SKM-1 treated with dmso at 0.1 percent for 144 hours (cell line): ENCODE measurements at regions not wholly inside any gene's neighbourhood (a gene's known extent, or its start where the extent isn't known, plus 50 kb on each side); places are given as distances from the start of the nearest gene placed in this dataset.

ENCODE experiments used
- DNase-seq: peaks from one replicate; lab custom pipeline; 2025; ENCODE audit not compliant: unreplicated experiment; lab: John Stamatoyannopoulos, UW

DNA sequence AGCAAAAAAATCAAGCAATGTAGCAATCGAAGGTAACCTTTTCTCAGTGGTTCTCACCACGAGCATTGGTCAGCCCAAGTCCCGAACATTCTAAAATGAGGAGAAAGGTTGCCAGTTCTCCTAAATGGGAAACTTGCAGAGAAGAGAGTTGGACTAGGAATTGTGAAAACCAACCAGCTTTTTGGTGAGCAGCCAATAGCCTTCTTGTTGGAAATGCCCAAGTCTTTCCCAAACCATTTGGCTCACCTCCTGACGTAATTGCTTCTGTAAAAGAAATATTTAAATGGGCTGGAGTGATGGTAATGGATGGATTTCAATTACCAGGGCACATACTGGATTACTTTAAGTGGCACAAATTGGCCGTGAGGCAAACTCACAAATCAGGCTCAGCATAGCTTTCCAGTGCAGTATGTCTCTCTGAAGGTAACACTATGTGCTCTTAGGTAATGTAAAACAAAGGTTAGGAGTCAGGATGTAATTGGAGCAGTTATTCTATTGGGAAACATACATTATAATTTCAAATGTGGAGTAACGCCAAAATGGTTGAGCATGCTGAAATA is 423.2 kb downstream of the KLF5 start:
- DNase-seq = no peak

DNA sequence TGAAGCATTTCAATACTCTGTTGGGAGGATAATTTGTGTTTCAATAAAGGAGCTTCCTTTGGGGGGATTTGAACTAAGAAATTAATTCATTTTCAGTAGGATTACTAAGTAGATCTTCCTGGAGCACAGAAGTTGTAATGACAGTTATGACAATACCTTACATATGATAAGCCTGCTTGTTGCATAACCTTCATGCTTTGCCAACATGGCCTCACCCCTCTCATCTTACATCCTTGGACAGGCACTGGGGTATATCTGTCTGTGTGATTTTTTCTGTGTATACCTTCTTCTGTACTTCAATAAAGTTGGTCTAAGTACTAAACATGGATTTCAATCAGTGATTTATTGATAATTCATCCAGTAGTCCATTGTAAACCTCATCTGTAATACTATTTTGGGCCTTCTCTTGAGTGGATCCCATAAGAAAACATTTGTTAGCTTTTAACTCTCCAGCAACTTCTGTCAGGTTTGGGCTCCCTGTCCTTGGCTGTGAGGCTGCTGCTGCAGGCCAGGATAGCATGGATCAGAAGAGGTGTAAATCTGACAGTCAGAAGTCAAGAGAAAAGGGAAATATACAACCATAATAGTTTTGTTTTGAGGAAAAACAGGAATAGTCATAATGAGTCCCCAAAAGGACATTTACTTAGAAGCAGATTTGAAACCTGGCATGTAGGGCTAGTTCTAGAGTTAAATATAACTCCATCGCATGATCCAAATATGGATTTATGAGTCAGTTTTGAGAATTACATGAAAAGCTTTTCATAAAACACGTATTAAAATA is 422.2 kb downstream of the KLF5 start:
- no peak for DNase-seq

DNA sequence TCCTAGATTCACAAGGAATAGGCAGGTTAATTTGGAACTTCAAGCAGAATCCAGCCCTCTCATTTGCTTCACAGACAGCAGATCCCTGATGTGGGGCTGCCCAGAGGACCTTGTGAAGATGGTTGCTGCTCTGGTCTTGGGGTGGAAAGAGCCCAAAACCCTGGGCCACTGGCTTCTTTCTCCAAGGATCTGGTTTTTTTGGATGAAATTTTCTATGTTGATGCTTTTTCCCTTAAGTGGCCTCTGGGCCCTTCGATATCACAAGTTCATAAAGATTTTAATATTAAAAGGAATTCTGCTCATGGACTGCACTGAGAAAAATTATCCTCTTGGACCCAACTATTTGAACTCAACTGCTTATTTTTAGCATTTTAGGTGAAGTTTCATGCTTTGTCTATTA is 421.1 kb downstream of the KLF5 start:
- DNase-seq = no peak

DNA sequence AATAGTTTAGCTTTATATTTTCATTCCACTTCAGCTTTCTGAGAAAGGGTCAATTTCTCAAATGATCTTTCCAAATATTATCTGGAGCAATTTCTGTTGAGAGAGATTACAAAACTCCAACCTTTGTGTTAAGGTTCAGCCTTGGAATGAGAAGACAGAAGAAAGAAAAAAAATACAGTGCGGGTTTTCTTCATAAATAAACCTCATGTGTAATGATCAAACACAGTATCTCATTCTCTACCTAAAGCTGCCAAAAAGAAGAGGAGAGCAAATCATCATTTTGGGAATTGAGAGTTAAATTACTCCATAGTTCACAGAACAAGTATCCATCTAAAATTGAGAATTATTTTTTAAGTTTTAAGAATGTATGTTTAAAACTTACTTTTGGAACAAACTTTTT is 420.5 kb downstream of the KLF5 start:
- no peak for DNase-seq

DNA sequence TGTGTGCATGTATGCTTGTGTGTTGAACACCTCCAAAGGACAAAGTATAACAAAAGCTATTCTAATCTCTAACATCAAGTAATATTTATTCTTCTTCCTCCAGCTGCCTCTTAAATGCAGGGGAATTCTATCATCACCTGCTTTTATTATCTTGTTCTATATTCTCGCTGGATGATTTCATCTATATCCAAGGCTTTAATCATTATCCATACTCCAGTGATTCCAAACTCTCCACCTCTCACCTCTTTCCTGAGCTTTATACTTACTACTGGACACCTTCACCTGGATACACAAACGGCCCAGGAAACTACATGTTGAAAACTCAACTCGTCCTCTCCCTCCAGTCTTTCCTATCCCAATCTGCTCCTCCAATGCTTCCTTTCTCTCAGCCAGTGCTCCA is 418.6 kb downstream of the KLF5 start:
- no peak for DNase-seq

DNA sequence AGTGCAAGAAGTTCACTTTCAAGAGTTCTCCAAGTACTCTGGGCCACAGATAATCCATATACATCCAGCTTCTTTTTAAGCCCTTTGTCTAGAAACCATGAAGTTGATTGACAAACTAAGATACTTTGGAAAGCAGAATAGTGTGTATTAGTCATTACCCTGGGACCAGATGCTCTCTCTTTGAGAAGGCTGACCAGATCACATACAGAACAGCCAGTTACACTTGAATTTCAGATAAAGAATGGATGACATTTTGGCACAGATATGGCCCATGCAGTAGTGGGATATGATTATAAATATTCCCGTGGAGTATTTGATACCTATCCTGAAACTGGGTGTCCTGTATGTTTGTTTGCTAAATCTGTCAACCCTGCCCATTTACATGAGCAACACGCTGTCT is 414.2 kb downstream of the KLF5 start:
- DNase-seq = no peak

DNA sequence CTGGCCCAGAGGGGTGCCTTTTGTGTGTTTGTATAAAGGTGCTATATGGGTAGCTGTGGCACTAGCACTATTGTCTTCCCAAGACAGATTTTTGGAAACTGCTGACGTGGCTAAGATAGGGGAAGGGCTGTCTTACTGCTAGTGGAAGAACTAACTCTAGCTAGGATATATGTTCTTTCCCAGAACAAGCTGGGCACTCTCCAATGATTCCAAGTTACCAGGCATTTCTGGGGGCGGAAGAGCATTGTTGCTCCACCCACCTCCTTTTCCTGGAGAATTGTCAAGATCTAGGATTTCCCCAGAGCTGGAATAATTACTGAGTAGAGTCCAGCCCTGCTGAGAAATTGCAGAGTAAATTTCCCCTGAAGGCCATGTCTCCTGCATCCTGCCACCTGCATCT is 408.3 kb downstream of the KLF5 start:
- DNase-seq = no peak

DNA sequence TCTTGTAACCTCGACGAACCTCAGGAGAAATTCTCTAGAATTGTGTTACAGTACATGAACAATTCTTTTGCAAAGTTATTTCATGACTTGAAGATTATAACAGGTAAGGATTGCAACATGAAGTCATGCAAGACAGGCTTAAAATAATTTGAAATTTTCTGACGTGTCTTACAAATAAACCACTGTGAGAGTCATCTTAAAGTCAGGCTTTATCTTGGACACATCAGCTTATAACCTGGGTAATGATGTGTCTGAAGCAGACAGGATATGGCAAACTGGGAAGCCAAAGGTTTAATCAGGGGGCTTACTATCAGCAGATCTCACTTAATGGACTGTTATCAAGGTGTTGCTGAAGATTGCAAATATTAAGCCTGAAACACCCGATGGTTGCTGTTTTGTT is 407.8 kb downstream of the KLF5 start:
- DNase-seq = no peak

DNA sequence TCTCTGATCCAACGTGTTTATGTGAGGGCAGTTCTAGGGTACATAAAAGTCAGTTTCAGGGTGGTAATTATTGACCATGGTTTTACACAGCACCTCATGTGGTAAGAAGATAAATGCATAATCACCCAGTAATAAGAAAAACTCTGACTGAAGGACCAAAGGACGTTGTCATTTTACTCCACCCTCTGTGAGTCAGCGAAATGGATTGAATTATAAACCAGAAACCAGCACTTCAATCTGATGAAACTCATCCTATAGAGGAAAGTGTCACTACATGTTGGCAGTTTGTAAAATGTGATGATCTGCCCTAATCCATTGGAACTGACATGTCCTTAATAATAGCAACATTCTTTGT is 406.8 kb downstream of the KLF5 start:
- DNase-seq = no peak

DNA sequence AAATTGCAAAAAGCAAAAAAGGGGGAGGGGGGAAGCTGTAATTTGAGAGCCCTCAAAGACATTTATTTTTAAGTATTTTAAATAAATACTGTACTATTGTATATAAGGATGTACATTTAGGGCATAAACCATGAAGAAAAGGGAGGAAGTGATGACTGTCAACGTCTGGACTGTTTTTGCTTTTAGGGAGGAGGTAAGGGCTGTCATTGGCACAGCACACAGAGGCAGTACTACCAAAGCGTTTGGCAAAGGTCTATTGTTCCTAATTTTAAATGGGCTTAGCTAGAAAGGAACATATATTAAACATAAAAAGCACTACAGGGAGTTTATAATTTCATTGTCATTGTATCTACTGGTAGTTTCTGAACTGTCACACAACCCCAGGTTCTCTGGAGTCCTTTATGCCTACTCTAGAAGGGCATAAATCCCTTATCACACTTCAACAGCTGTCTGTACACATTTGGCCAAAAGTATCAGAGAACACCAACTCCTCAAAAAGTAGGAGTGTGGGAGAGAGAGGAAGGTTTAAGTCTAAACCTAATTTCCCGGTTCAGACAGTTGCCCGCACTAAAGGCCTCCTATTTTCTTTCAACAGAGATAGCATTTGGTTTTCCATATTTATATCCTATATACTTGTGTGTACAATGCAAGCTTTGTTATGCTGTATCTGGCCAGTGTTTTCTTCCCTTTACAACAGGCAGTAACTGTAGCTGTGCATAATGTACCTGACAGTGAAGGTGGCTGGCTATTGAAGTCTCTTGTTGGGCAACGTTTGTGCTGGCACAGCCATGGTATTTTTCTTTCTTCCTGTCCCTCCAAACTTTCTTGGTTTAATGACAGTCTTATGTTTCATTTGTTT is 406.2 kb downstream of the KLF5 start:
- DNase-seq = no peak

DNA sequence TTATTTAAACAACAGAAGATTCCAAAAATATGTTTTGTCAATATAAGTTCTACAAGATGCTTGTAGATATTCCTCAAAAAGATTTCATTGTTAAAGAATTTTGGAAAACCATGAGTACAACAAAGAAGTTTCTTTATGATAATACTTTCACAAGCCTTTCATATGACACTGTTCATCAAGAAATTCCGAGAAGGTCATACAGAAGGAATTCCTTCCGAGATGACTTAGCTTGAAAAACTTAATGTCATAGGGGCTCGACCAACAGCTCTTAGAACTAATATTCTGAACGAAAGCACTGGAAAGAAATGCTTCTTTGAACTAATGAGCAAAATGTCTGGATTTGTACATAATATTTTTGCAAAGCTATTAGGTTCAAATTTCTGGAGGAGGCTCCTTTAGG is 403.4 kb downstream of the KLF5 start:
- no peak for DNase-seq

DNA sequence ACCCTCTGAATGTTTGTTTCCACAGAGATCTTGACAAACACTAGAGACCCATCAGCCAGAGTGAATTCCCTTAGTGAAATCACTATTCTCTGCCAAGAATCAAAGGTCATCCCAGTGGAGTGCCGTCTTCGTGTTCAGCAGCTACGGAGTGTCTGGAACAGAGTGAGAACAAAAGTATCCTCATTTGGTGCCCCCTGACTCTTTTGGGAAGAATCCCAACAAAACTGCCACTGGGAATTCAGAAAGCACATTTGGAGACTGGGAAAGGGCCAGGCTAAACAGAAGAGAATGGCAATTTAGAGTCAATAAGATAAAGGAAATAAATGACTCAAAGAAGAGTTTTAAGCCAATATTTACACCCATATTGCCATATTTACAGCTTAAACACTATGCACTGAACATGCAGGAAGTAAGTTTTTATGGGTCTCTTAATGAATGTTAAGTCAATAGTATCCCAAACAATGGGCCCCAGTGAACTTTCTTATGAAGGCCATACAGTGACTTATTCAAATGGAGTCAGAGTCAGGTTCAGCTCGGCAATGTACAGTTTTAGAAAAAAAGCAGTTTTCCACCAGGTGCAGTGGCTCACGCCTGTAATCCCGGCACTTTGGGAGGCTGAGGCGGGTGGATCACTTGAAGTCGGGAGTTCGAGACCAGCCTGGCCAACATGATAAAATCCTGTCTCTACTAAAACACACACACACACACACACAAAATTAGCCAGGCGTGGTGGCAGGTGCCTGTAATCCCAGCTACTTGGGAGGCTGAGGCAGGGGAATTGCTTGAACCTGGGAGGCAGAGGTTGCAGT is 392.6 kb downstream of the KLF5 start:
- no peak for DNase-seq

DNA sequence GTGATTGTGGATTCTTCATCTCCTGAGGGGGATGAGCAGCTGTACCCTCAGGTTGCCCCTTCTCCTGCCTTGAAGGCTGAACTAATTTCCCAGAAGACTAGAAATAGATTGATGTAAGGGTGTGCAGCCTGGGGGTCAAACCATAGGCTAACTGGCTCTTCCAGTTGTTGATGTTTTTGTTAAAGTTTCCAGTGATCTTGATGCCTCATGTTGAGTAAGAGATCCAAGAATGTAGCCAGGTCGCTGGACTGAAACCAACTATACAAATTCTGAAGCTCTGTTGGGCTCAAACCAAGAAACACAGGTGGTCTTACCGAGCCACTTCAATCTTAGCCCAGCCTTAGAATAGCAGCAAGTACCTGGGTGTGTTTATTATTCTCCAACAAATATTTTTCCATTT is 391.8 kb downstream of the KLF5 start:
- no peak for DNase-seq

DNA sequence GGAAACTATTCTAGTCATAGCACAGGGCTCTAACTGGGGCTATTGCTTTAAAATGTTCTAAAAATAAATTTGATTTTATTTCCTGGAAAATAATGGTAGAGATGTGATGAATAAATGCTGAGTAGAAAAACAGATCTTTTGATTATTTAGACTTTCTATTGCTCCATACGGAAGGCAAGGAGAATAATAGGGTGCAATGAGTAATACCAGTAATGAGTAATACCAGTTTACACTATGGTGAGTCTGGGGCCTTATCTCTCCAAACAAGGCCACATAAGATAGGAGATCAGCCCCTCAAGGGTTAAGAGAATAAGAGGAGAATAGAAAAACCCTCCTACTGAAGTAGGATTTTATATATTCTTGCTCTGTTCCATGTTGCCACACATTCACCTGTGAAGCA is 390.4 kb downstream of the KLF5 start:
- DNase-seq = no peak

DNA sequence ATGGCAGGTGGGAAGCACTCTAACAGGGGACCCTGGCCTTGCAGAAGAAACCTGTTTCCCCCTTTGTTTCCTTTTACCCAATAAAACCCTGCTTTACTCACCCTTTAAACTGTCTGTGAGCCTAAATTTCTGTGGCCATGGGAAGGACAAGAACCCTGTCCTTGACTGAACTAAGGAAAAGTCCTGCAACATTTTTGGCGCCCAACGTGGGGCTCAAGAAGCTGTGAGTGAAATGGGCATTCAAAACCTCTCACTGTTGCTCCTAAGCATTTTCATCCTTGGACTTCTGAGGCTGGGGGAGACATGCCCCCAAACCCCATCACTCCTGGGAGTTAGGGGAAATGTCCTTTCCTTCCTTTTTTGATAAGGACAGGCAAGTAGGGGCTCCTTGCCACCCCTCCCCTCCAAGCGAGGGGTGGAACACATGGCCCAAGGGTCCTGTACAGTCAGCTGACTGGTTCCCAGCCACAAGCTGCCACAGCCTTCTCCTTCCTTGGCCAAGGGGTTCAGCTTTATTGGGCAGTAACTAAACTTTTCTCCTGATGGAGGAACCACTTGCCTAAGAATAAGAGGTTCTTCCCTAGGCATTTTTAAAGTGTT is 381.6 kb downstream of the KLF5 start:
- DNase-seq = no peak

DNA sequence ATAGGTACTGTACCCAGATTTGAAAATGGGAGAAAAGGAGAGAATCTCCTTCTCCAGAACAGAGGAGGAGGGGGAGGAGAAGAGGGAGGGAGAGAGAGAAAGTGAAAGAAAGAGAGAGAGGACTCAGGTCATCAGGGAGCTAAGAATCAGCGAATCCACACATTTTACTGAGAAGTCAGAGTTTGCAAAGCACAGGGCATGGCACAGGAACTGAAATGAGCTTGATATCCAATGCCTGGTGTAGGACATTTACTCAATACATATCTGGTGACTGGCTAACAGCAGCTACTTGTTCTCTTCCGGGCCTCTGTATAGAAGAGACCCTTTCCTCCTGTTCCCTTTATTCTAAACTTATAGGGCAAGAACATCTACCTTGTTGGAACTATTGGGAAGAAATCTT is 375.1 kb downstream of the KLF5 start:
- no peak for DNase-seq

DNA sequence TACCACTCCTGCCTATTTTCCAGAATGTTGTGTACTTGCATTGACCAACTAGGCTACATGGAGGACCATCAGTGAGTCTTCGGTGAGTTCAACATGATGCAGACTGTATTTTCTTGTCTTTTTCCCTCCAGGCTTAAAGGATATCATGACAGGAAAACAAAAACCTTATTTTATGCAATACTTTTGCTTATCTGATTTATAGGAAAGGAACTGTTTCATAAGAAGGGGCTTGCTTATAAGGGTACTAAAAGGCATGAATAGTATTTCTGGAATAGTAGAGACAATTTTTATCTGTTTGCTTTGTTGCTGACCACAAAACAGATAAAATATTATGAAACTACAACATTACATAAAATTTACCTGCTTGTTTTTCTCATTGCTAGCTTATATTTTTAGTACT is 374.7 kb downstream of the KLF5 start:
- DNase-seq = no peak

DNA sequence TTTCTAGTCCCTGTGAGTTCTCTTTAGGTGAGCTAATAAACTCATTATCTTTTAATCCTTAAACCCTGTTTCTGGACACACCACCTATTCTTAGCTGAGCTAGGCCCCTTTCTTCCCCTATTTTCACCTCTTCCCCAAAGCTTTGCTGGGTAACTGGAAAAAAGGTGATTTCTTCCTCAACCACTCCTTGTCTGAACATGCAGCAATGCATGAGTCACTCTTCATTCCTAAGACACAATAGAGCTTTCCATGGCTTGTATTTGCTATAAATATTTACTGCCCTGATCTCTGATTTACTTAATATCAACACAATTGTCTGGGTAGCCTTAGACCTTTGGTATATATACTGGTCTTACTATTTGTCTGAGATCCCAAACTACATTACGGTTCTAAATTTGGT is 370.9 kb downstream of the KLF5 start:
- no peak for DNase-seq

DNA sequence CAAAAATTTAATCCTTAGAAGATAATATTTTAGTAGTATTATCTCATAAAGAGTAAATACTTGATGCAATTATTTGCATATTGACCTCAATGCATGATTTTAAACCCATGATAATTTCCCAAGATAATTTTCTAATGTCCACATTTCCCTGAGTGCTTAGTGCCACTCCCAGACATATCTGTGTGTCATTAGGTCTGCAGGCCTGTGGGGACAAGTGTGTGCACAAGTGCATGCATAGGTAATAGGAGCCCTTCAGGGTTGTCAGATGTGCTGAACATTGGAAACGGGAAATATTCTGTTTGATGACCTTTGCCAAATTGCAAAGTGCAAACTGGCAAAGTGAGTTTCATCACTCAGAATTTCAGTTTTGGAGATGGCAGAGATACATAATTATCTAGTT is 369.9 kb downstream of the KLF5 start:
- no peak for DNase-seq

DNA sequence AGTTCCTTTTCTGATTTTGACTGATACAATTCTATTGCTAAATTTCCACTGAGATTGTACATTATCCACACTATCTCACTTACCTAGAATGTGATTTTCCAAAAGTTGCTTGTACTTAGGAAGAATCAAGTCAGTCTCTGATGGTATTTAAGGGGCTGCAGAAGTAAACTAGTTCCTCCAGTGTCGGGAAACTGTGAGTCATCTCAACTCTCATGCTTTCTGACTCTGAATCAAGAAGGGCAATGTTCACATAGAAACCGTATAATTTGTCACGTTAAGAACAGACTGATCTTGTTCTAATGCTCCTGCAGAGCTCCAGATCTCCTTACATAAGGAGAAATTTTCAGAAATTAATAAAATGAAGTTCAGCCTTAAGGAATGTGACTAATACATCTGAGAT is 369.3 kb downstream of the KLF5 start:
- DNase-seq = no peak

DNA sequence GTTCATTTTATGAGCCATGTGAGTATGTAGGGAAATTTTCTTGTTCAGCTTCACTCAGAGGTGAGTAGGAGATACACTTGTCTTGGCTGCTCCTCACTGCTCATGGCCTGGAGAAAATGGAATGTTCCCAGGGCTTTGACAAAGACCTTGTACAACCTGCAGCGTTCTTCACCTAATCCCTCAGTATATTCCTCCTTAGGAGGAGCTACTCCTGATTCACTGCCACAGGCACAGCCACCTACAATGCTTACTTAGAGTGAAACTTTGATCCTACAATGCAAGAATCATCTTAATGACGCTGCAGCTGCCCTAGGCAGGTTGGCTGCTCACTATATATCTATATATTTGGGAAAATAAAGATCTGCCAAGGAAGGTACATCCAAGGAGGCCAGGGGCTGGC is 364.2 kb downstream of the KLF5 start:
- DNase-seq = no peak
